H9 (cell line): ENCODE measurements at regions not wholly inside any gene's neighbourhood (a gene's known extent, or its start where the extent isn't known, plus 50 kb on each side); places are given as distances from the start of the nearest gene placed in this dataset.

ENCODE experiments used
- DNase-seq: peaks from one replicate; pipeline ENCODE4 v3.0.0-alpha.2; 2017
- H2AFZ ChIP-seq: one replicate; pipeline ENCODE4 v1.6.1; 2013; ENCODE audit warnings: mild to moderate bottlenecking, low read length, control low read depth, moderate library complexity
- H2AK5ac ChIP-seq: 2 replicates; pipeline ENCODE4 v1.6.1; 2013; ENCODE audit warnings: low read length, control low read depth, mixed read lengths; ENCODE audit not compliant: insufficient read length
- H2BK120ac ChIP-seq: one replicate; pipeline ENCODE4 v1.6.1; 2013; ENCODE audit warnings: low read depth, mild to moderate bottlenecking, low read length, control low read depth, inconsistent platforms; ENCODE audit not compliant: poor library complexity, severe bottlenecking
- H2BK12ac ChIP-seq: 2 replicates; pipeline ENCODE4 v1.6.1; 2013; ENCODE audit warnings: low read length, control low read depth, mixed read lengths, low read depth; ENCODE audit not compliant: insufficient read length
- H2BK15ac ChIP-seq: 2 replicates; pipeline ENCODE4 v1.6.1; 2013; ENCODE audit warnings: low read depth, low read length, control low read depth
- H2BK20ac ChIP-seq: one replicate; pipeline ENCODE4 v1.6.1; 2013; ENCODE audit warnings: low read depth, mild to moderate bottlenecking, low read length, control low read depth, inconsistent platforms; ENCODE audit not compliant: poor library complexity, severe bottlenecking
- H2BK5ac ChIP-seq: 2 replicates; pipeline ENCODE4 v1.6.1; 2013; ENCODE audit warnings: low read length, control low read depth, mixed read lengths; ENCODE audit not compliant: insufficient read length
- H3K14ac ChIP-seq: 2 replicates; pipeline ENCODE4 v1.6.1; 2013; ENCODE audit warnings: low read length, control low read depth; ENCODE audit not compliant: insufficient read depth
- H3K18ac ChIP-seq: 2 replicates; pipeline ENCODE4 v1.6.1; 2013; ENCODE audit warnings: low read depth, mild to moderate bottlenecking, mixed read lengths, low read length, control low read depth; ENCODE audit not compliant: insufficient read length
- H3K23ac ChIP-seq: 2 replicates; pipeline ENCODE4 v1.6.1; 2013; ENCODE audit warnings: low read length, control low read depth, mixed read lengths, low read depth; ENCODE audit not compliant: insufficient read length
- H3K23me2 ChIP-seq: 2 replicates; pipeline ENCODE4 v1.6.1; 2013; ENCODE audit warnings: low read depth, mild to moderate bottlenecking, mixed read lengths, low read length, control low read depth; ENCODE audit not compliant: insufficient read length, poor library complexity, severe bottlenecking
- H3K27ac ChIP-seq: 2 replicates; pipeline ENCODE4 v1.5.1; 2013; ENCODE audit warnings: low read length, control low read depth, mixed read lengths, low read depth; ENCODE audit not compliant: insufficient read length
- H3K27me3 ChIP-seq: 2 replicates; pipeline ENCODE4 v1.6.1; 2013; ENCODE audit warnings: low read length, control low read depth, inconsistent platforms; ENCODE audit not compliant: insufficient read depth
- H3K4ac ChIP-seq: 2 replicates; pipeline ENCODE4 v1.6.1; 2013; ENCODE audit warnings: low read depth, mild to moderate bottlenecking, control low read depth, inconsistent platforms, low read length, moderate library complexity
- H3K4me1 ChIP-seq: 2 replicates; pipeline ENCODE4 v1.6.1; 2013; ENCODE audit warnings: low read length, control low read depth, inconsistent platforms; ENCODE audit not compliant: insufficient read depth
- H3K4me2 ChIP-seq: 2 replicates; pipeline ENCODE4 v1.6.1; 2013; ENCODE audit warnings: low read length, control low read depth, mixed read lengths; ENCODE audit not compliant: insufficient read length, insufficient read depth
- H3K56ac ChIP-seq: 2 replicates; pipeline ENCODE4 v1.6.1; 2013; ENCODE audit warnings: low read depth, mild to moderate bottlenecking, mixed read lengths, low read length, control low read depth; ENCODE audit not compliant: insufficient read length
- H3K79me1 ChIP-seq: 2 replicates; pipeline ENCODE4 v1.6.1; 2013; ENCODE audit warnings: low read depth, mild to moderate bottlenecking, moderate library complexity, low read length, control low read depth, inconsistent platforms; ENCODE audit not compliant: insufficient read depth, poor library complexity, severe bottlenecking
- H3K79me2 ChIP-seq: 2 replicates; pipeline ENCODE4 v1.6.1; 2013; ENCODE audit warnings: low read length, control low read depth, inconsistent platforms; ENCODE audit not compliant: insufficient read depth
- H3K9ac ChIP-seq: 2 replicates; pipeline ENCODE4 v1.6.1; 2013; ENCODE audit warnings: low read length, control low read depth, mixed read lengths; ENCODE audit not compliant: insufficient read length; ENCODE audit errors: extremely low read depth
- H3K9me3 ChIP-seq: one replicate; pipeline ENCODE4 v1.6.1; 2013; ENCODE audit warnings: low read depth, low read length, inconsistent platforms; ENCODE audit not compliant: control insufficient read depth
- H3T11ph ChIP-seq: one replicate; pipeline ENCODE4 v1.6.1; 2013; ENCODE audit warnings: mild to moderate bottlenecking, low read length, control low read depth, inconsistent platforms
- H4K20me1 ChIP-seq: one replicate; pipeline ENCODE4 v1.6.1; 2013; ENCODE audit not compliant: control insufficient read depth, insufficient read length, insufficient read depth
- H4K5ac ChIP-seq: 2 replicates; pipeline ENCODE4 v1.6.1; 2013; ENCODE audit warnings: low read depth, mild to moderate bottlenecking, mixed read lengths, low read length, control low read depth; ENCODE audit not compliant: insufficient read length
- H4K8ac ChIP-seq: replicated peaks from 2 replicates; pipeline ENCODE4 v1.6.1; 2013; ENCODE audit warnings: low read length, control low read depth, mixed read lengths, low read depth; ENCODE audit not compliant: insufficient read length
- H4K91ac ChIP-seq: 2 replicates; pipeline ENCODE4 v1.6.1; 2013; ENCODE audit warnings: low read depth, mild to moderate bottlenecking, moderate library complexity, mixed read lengths, low read length, control low read depth; ENCODE audit not compliant: insufficient read length
- H3K27ac Mint-ChIP-seq, 3 experiments: 2 replicates in 2 of 3; 3 replicates in 1 of 3; pipeline ENCODE4 v1.8.0; 2020 to 2021; ENCODE audit warnings: mixed read lengths in 3 of 3, mild to moderate bottlenecking in 1 of 3, moderate library complexity in 1 of 3
- H3K27me3 Mint-ChIP-seq: 2 replicates; pipeline ENCODE4 v1.8.0; 2021; ENCODE audit warnings: low read depth, mild to moderate bottlenecking, moderate library complexity, mixed read lengths
- H3K36me3 Mint-ChIP-seq, 3 experiments: 2 replicates in 2 of 3; 3 replicates in 1 of 3; pipeline ENCODE4 v1.8.0; 2020 to 2021; ENCODE audit warnings: low read depth in 3 of 3, mixed read lengths in 3 of 3; ENCODE audit not compliant: insufficient read depth in 1 of 3
- H3K4me1 Mint-ChIP-seq, 2 experiments: 2 replicates each; pipeline ENCODE4 v1.8.0; 2020; ENCODE audit warnings: mixed read lengths in 2 of 2
- H3K4me3 Mint-ChIP-seq, 2 experiments: 2 replicates in 1 of 2; 3 replicates in 1 of 2; pipeline ENCODE4 v1.8.0; 2020 to 2021; ENCODE audit warnings: mild to moderate bottlenecking in 2 of 2, mixed read lengths in 2 of 2, moderate library complexity in 1 of 2
- H3K9me3 Mint-ChIP-seq, 2 experiments: 2 replicates in 1 of 2; 3 replicates in 1 of 2; pipeline ENCODE4 v1.8.0; 2020; ENCODE audit warnings: mild to moderate bottlenecking in 2 of 2, mixed read lengths in 2 of 2, moderate library complexity in 1 of 2
- WGBS: extraction: QIAGEN DNeasy Blood & Tissue Kit; methylation state at CpG from one replicate; pipeline ENCODE4 v1.1.7; 2013; ENCODE audit warnings: missing lambda C conversion rate, low lambda C conversion rate, mixed read lengths; ENCODE audit not compliant: insufficient read length; ENCODE audit errors: extremely low coverage; 5-methylcytosine and 5-hydroxymethylcytosine counted together
- TF ChIP-seq, protein P1 (sequence below): fragments of 200-600 bp; sonication (generic); conservative IDR thresholded peaks from 3 replicates; pipeline ENCODE4 v1.8.0; 2021; ENCODE audit warnings: antibody characterized with exemption, mild to moderate bottlenecking

- Histone ChIP-seq H2BK20ac (no peak overlapping the region), H4K5ac (no peak overlapping the region), H3K14ac (no peak overlapping the region), H3K23ac (no peak overlapping the region), H2BK120ac (no peak overlapping the region), H3K18ac (no peak overlapping the region), H2BK12ac (no peak overlapping the region), H3K9ac (no peak overlapping the region), H4K91ac (no peak overlapping the region), H4K20me1 (no peaks in the 10 kb centered on the region), H3K79me2 (no peaks in the 10 kb centered on the region), H3K79me1 (no peaks in the 10 kb centered on the region), H2BK5ac (no peak overlapping the region), H3K9me3 (no peaks in the 10 kb centered on the region), H3K27ac (no peak overlapping the region), H2AFZ (no peak overlapping the region), H3K27me3 (no peaks in the 10 kb centered on the region), H3K4ac (no peak overlapping the region), H2BK15ac (no peak overlapping the region), H4K8ac (no peak overlapping the region), H3K23me2 (no peaks in the 10 kb centered on the region), H3K56ac (no peak overlapping the region), H3K4me1 (no peaks in the 10 kb centered on the region), H3T11ph (no peak overlapping the region), H3K4me2 (no peak overlapping the region), H2AK5ac (no peak overlapping the region)
- no peaks in the 10 kb centered on the region for H3K36me3 Mint-ChIP-seq
- H3K4me1 Mint-ChIP-seq, result no peaks in the 10 kb centered on the region
- H3K9me3 Mint-ChIP-seq, result peaks cover 0 to 2% of the 10 kb centered on the region in 2 experiments; a peak in 2 of 5 replicates
- H3K27ac Mint-ChIP-seq, result no peak overlapping the region
- no peaks in the 10 kb centered on the region; the same call in none of the 2 replicates for H3K27me3 Mint-ChIP-seq
- H3K4me3 Mint-ChIP-seq, result no peak overlapping the region
- WGBS, result no CpG with 5 or more reads among the region's 4 CpGs
- no peak for DNase-seq
- TF ChIP-seq, protein P1, sequence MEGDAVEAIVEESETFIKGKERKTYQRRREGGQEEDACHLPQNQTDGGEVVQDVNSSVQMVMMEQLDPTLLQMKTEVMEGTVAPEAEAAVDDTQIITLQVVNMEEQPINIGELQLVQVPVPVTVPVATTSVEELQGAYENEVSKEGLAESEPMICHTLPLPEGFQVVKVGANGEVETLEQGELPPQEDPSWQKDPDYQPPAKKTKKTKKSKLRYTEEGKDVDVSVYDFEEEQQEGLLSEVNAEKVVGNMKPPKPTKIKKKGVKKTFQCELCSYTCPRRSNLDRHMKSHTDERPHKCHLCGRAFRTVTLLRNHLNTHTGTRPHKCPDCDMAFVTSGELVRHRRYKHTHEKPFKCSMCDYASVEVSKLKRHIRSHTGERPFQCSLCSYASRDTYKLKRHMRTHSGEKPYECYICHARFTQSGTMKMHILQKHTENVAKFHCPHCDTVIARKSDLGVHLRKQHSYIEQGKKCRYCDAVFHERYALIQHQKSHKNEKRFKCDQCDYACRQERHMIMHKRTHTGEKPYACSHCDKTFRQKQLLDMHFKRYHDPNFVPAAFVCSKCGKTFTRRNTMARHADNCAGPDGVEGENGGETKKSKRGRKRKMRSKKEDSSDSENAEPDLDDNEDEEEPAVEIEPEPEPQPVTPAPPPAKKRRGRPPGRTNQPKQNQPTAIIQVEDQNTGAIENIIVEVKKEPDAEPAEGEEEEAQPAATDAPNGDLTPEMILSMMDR, result no peak
Observed at GRCh38 chr7:156195276-156195675, 383.0 kb upstream of the SHH start.
